Upper lobe of right lung (tissue), 1 donor: ENCODE measurements at regions not wholly inside any gene's neighbourhood (a gene's known extent, or its start where the extent isn't known, plus 50 kb on each side); places are given as distances from the start of the nearest gene placed in this dataset.

Source experiments
- ATAC-seq: fragments of 200-7000 bp; cut with Tn5 transposase; one replicate; pipeline ENCODE4 v1.9.1; 2020; ENCODE audit warnings: mild to moderate bottlenecking, moderate library complexity
- DNase-seq: peaks from one replicate; pipeline ENCODE4 v3.0.0-alpha.2; 2020
- H3K27ac ChIP-seq: fragments of 200-600 bp; one replicate; pipeline ENCODE4 v1.8.0; 2022
- H3K27me3 ChIP-seq: fragments of 200-600 bp; one replicate; pipeline ENCODE4 v1.8.0; 2022; ENCODE audit warnings: mild to moderate bottlenecking
- H3K36me3 ChIP-seq: fragments of 200-600 bp; one replicate; pipeline ENCODE4 v1.8.0; 2022
- H3K4me1 ChIP-seq: fragments of 200-600 bp; one replicate; pipeline ENCODE4 v1.8.0; 2022
- H3K4me3 ChIP-seq: fragments of 200-600 bp; one replicate; pipeline ENCODE4 v1.8.0; 2022; ENCODE audit warnings: mild to moderate bottlenecking
- H3K9me3 ChIP-seq: fragments of 200-600 bp; one replicate; pipeline ENCODE4 v1.8.0; 2022
- intact Hi-C: fragments of 100-400 bp; cut with DNase I; formaldehyde crosslinking; loops from one replicate; pipeline ENCODE4 v1.11.0; 2022
- TF ChIP-seq, protein P1 (sequence below): fragments of 200-600 bp; IDR thresholded peaks from one replicate; pipeline ENCODE4 v1.8.0; 2022; ENCODE audit warnings: antibody characterized with exemption
- donor health status: DM: no; HTN: yes; CAD: no; lungs with severe emphysema.

DNA sequence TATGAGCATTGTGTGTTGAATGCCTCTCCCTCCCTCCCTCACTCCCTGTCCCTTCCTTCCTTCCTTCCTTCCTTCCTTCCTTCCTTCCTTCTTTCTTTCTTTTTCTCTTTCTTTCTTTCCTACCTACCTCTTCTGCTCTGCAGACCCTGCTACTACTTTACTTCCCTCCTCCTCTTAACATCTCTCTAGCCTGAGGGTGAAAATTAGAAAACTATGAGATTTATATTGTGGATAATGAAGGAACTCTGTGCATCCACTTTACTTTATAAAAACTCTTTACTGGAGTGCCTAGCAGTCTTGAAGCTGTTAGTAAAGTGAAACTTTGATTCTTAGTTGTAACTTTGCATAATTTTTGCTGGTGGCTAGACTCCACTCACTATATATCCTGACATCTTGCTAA lies 572.2 kb downstream of the RWDD3 start:
- TF ChIP-seq, protein P1, sequence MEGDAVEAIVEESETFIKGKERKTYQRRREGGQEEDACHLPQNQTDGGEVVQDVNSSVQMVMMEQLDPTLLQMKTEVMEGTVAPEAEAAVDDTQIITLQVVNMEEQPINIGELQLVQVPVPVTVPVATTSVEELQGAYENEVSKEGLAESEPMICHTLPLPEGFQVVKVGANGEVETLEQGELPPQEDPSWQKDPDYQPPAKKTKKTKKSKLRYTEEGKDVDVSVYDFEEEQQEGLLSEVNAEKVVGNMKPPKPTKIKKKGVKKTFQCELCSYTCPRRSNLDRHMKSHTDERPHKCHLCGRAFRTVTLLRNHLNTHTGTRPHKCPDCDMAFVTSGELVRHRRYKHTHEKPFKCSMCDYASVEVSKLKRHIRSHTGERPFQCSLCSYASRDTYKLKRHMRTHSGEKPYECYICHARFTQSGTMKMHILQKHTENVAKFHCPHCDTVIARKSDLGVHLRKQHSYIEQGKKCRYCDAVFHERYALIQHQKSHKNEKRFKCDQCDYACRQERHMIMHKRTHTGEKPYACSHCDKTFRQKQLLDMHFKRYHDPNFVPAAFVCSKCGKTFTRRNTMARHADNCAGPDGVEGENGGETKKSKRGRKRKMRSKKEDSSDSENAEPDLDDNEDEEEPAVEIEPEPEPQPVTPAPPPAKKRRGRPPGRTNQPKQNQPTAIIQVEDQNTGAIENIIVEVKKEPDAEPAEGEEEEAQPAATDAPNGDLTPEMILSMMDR, result no peak
- Histone ChIP-seq H3K4me3 (no peak overlapping the region), H3K9me3 (no peaks in the 10 kb centered on the region), H3K27me3 (no peaks in the 10 kb centered on the region), H3K36me3 (no peaks in the 10 kb centered on the region), H3K4me1 (no peaks in the 10 kb centered on the region), H3K27ac (no peak overlapping the region)
- ATAC-seq (no peak), DNase-seq (no peak)
- intact Hi-C loops, result no loop called here

DNA sequence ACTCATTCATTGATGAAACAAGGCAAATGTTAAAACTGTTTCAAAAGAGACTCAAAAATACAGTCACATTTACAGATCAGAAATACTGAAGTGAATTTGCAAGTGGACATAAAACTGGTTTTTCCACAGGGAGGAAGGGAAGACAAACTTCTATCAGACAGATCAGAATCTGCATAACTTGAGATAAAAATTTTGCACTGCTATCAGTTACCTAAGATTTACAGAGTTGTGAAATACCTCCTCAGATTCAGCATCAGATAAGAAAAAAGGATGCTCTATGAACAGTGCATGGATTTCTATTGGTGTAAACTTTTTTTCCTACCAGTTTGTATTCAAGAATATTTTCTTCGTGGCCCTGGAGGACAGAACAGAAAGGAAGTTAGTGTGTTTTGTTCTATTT lies 575.4 kb downstream of the RWDD3 start:
- no peak for DNase-seq
- H3K9me3 ChIP-seq, result no peaks in the 10 kb centered on the region
- no peak overlapping the region for H3K4me3 ChIP-seq
- H3K36me3 ChIP-seq, result no peaks in the 10 kb centered on the region
- H3K4me1 ChIP-seq, result no peaks in the 10 kb centered on the region
- TF ChIP-seq, protein P1, result no peak
- ATAC-seq, result no peak
- H3K27ac ChIP-seq, result no peak overlapping the region
- intact Hi-C loops, result no loop called here
- H3K27me3 ChIP-seq, result no peaks in the 10 kb centered on the region

DNA sequence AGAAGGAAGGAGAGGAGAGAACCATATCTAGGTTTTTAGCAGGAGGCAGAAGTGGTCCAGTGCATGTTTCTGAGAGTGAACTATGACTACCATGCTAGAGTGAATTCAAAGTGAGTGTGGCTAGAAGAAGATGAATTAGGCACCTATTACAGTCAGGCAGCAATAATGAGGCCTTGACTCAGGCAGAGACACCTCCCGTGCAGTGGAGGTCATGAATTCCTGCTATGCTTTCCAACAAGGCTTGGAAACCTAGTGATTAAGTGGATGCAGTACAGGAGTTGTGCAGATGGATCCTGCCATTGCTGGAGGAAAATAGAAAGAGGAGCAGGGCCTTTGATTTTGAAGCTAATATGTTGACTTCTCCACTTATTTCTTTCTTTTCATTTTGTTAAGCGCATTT lies 581.5 kb downstream of the RWDD3 start:
- no peak for DNase-seq
- no peaks in the 10 kb centered on the region for H3K36me3 ChIP-seq
- TF ChIP-seq, protein P1, result no peak
- no peak overlapping the region for H3K4me3 ChIP-seq
- ATAC-seq, result no peak
- intact Hi-C loops, result no loop called here
- H3K27ac ChIP-seq, result no peak overlapping the region
- H3K4me1 ChIP-seq, result no peaks in the 10 kb centered on the region
- H3K9me3 ChIP-seq, result no peaks in the 10 kb centered on the region
- H3K27me3 ChIP-seq, result no peaks in the 10 kb centered on the region

DNA sequence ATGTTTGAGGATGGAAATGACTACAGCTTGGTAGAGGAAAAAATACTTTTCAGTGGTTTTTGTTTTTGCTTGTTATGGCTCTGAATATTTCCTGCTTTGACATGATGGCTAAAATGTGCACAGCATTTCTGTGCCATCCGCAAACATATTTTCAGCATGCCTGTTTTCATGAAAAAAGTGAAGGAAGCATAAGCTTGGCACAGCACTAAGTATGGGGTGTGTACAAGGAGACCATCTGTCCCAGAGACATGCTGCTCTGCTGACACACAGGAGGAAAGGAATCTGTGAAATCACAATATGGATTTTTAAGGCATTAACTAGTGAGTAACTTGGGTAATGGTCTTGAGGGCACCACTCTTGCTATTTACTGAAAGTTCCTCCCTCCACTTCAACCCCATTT lies 595.5 kb downstream of the RWDD3 start:
- Histone ChIP-seq H3K9me3 (no peaks in the 10 kb centered on the region), H3K4me1 (no peaks in the 10 kb centered on the region), H3K4me3 (no peak overlapping the region), H3K36me3 (no peaks in the 10 kb centered on the region), H3K27me3 (no peaks in the 10 kb centered on the region), H3K27ac (no peak overlapping the region)
- intact Hi-C loops, result no loop called here
- ATAC-seq, result no peak
- TF ChIP-seq, protein P1, result no peak
- DNase-seq, result no peak

DNA sequence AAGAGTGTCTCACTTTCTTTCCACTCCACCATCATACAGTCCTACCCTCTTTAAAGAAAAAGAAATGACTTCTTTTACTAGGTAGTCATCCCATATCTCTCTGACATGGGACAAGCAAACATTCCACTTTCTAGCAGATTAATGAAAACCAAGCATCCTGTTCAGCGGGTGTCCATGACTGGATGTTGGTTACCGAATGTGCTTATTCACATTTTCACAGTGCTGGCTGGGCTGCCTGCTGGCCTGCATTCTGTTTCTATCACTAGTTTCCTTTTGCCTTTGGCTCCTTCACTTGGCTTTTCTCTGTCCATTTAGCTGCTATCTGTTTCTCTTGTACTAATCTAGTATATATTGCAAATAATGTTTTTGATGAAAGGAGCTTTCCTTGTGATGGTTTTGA lies 598.4 kb downstream of the RWDD3 start:
- Histone ChIP-seq H3K4me1 (no peaks in the 10 kb centered on the region), H3K36me3 (no peaks in the 10 kb centered on the region), H3K9me3 (no peaks in the 10 kb centered on the region), H3K4me3 (no peak overlapping the region), H3K27me3 (no peaks in the 10 kb centered on the region), H3K27ac (no peak overlapping the region)
- intact Hi-C loops, result no loop called here
- DNase-seq (no peak), ATAC-seq (no peak)
- TF ChIP-seq, protein P1, result no peak

DNA sequence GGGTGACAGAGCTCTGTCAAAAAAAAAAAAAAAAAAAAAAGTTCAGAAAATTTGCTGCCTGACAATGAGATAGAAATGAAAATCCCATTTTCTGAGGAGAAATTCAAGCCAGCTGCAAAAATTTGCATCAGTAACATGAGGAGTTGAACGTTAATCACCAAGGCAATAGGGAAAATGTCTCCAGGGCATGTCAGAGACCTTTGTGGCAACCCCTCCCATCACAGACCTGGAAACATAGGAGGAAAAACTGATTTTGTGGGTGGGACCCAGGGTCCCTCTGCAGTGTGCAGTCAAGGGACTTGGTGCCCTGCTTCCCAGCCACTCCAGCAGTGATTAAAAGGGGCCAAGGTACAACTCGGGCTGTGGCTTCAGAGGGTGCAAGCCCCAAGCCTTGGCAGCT lies 615.4 kb downstream of the RWDD3 start:
- DNase-seq (no peak), ATAC-seq (no peak)
- H3K27ac ChIP-seq, result no peak overlapping the region
- intact Hi-C loops, result no loop called here
- no peaks in the 10 kb centered on the region for H3K9me3 ChIP-seq
- no peaks in the 10 kb centered on the region for H3K27me3 ChIP-seq
- H3K36me3 ChIP-seq, result no peaks in the 10 kb centered on the region
- H3K4me1 ChIP-seq, result no peaks in the 10 kb centered on the region
- TF ChIP-seq, protein P1, result no peak
- no peak overlapping the region for H3K4me3 ChIP-seq
